Left renal cortex interstitium (tissue), 4 donors: ENCODE measurements at regions not wholly inside any gene's neighbourhood (a gene's known extent, or its start where the extent isn't known, plus 50 kb on each side); places are given as distances from the start of the nearest gene placed in this dataset.

Experiments used
- DNase-seq, 4 donors: peaks; one replicate each; pipeline ENCODE4 v3.0.0-alpha.2; 2013; ENCODE audit warnings: low read depth in 4 of 4, low spot score in 2 of 4, missing footprints in 1 of 4

DNA sequence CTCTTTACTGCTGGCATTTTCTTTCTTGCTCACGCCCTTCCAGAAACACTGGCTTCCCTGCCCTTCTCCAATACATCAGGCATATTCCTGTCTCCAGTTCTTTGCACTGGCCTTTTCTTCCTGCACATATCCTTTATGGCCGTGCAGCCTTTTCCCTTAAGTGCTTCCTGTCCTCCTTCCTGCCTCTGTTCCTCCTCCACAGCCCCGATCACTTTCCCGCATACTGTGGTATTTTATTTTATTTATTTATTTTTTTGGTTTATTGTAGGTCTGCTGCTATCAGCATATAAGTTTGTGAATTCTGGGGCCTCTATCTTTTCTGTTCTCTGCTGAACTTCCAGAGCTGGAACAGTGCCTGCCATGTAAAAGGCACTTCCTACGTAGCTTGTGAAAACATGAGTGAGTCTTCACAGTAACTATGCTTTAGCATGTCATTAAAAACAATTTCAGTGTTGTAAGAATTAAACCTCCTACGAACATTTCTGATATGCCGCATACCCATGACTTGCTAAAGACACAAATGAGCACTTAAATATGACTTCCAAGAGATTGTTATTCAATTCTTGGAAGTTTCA, 289.1 kb downstream of the TRIB2 start:
- DNase-seq = no peak

GRCh38 chr2:13006426-13006825, 289.7 kb downstream of the TRIB2 start:
- no peak for DNase-seq

DNA sequence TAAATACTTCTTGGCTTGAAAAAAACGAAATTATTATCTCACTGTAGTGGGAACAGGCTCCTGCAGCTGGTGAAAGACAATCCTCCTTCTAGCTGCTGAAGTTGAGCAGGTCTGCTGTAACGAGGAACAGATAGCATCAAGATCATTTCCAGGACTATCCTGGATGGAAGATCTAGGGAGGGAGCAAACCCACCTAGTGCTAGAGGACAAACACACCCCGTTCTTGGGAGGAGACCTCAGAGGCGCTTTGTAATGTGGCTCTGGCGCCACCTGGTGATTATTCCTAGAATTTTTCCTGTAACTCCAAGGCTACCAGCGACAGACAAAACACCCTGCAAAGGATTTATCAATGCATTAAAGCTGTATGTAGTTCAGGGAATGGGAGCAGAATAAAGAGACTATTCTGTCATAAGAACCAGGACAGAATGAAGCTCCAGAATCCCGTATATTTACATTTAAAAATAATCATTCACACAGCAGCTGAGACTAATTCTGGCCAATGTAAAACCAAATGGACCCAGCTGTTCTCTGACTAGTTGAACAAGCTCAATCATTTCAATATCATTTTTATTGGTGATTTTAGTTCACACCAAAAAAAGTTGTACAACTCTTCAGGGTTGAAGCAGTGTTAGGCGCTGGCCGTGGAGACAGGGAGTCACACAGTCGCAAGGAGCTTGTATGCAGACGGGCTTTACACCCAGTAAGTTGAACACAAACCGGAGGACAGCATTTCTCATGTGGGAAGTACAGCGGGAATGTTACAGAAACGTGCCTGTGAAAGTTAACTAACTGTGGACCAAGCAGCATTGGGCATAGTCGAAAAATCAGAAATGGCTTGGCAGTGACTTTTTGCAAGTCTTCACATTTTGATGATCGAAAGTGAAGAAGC, 290.3 kb downstream of the TRIB2 start:
- peak in 3 of 4 donors; percentile 75 to 85 (median 78) for DNase-seq

DNA sequence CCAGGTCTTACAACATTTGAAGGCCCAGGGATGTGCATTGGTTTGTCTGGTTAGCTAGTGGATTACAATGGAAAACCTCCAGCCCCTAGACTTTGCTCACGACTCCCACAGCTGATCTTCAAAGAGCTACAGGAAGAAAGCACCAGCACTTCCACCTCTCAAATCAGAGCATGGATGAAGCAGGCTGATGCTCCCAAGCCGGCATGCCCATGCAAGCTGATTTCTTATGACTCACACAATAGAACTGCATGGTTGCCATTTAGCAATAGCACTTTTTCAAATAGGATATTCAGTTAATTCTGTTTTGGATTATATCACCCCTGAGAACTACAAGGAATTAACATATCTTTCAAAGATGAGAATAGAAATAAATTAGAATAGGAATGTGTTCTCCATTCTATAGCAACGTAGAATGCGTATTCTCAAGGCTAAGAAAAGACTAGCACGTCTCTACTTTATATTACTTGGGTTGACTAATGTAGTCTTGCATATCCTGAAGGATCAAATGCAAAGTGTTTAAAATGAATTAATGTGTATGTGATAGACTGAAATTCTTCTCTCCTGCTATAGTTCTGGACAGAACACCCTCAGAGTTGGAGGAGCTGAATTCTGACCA, 292.4 kb downstream of the TRIB2 start:
- DNase-seq = no peak

- DNase-seq = no peak
Observed at GRCh38 chr2:13010283-13010682, 293.5 kb downstream of the TRIB2 start.

DNA sequence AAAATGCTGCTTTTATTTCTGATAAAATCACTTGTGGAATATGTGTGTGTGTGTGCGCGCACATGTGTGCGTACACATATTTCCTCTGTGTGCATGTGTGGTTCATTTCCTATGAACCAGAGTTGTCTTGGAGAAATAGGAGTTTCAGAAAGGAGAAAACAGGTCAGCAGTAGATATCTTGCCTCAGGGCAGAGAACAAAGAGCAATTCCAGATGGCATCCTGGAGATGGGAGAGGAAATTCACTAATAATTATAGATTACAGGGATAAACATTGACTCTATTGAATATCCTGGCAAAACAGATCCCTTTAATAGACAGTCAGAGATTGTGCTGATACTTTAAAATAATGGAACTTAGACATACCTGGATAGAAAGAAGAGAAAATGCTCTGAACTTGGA, 298.0 kb downstream of the TRIB2 start:
- no peak for DNase-seq

- no peak for DNase-seq
Observed at GRCh38 chr2:13015532-13016320, 299.0 kb downstream of the TRIB2 start.

- DNase-seq = no peak
Observed at GRCh38 chr2:13018490-13018889, 301.8 kb downstream of the TRIB2 start.

DNA sequence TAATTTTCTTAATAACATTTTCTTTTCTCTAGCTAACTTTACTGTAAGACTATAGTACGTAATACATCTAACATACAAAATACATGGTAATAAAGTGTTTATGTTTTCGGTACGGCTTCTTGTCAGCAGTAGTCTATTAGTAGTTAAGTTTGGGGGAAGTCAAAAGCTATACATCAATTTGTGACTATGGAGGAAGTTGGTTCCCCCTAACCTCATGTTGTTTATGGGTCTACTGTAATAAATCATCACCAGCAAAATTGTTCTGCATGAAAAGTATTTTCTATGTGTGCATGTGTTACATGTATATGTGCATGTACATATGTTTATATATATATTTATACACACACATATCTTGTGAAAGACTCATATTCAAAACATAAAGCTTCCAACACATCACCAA, 303.0 kb downstream of the TRIB2 start:
- DNase-seq = no peak

DNA sequence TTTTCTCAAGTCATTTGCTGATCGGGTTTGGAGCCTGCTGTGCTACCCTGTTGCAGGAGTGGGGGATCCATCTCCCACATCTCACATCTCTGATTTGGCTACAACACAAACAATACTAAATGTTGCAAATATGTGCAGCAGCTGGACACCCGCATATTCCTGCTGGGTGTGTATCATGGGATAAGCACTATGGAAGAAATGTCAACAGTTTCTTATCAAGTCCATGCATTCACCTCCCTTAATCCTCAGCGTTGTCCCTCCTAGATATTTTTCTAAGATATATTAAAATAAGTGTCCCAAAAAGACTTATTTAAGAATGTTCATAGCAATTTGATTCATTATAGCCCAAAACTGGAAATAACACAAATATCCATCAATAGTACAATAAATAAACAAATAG, 303.7 kb downstream of the TRIB2 start:
- DNase-seq = no peak

DNA sequence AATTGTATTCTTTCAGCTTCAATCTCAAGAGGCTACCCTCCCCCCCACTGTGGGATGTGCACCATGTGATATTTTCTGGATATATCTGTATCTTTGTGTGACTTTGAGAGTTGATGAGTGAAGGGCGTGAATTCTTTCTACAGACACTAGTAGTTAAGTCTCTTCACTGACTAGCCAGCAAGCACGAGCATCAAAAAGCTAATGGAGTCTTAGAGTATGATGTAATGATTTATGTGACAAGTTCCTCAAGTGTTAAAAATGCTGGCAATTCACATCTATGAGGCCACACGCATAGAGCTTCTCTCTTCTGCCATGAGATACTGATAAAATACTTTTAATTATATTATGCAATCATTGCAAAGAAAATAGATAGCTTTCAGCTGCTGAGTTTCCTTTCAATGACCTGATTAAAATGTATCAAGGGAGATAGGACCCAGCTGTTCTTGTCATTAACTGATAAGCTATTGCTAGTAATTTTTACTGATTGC, 304.8 kb downstream of the TRIB2 start:
- peak in 1 of 4 donors; percentile 24 for DNase-seq

- DNase-seq = no peak
Observed at GRCh38 chr2:13030606-13031005, 313.9 kb downstream of the TRIB2 start.

- no peak for DNase-seq
Observed at GRCh38 chr2:13034861-13035260, 318.1 kb downstream of the TRIB2 start.

DNA sequence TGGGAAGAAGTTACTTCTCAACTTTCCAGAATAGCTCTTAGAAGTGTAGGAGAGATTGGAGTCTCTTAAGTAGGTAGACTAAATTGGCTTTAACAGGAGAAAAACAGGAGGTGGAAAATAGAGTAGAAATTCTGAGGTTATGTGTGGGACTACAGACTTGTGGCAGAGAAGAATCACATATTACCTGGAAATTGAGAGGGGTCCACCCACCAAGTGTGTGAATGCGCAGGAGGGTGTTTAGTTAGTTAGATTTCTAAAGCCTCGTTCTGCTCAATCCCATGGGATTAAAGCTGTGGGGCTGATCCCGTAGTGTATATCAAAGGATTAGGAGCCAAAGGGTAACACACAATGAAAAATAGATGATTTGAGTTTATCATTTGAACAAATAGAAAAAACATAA, 319.1 kb downstream of the TRIB2 start:
- DNase-seq = no peak

DNA sequence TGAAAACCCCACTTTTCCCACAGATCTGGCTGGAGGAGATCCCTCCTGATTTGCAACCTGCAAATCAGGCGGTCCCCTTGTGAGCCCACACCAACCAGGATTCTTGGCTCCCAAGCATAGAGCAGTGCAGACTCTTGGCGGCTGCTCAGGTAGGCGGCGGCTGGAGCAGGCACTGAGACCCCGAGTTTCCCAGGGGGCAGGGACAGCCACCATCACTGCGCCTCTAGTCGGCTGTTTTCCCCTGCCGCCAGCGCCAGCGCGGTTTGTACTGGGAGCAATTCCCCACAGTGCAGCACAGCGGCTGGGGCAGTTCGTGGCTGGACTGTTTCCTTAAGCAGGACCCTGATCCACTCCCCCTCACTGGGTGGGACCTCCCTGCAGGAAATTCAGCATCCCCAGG, 323.3 kb downstream of the TRIB2 start:
- no peak for DNase-seq

GRCh38 chr2:13046557-13047165, 329.9 kb downstream of the TRIB2 start:
- DNase-seq = no peak

- DNase-seq = no peak
Observed at GRCh38 chr2:13050764-13051163, 334.0 kb downstream of the TRIB2 start.

- DNase-seq = no peak
Observed at GRCh38 chr2:13052547-13052946, 335.8 kb downstream of the TRIB2 start.

DNA sequence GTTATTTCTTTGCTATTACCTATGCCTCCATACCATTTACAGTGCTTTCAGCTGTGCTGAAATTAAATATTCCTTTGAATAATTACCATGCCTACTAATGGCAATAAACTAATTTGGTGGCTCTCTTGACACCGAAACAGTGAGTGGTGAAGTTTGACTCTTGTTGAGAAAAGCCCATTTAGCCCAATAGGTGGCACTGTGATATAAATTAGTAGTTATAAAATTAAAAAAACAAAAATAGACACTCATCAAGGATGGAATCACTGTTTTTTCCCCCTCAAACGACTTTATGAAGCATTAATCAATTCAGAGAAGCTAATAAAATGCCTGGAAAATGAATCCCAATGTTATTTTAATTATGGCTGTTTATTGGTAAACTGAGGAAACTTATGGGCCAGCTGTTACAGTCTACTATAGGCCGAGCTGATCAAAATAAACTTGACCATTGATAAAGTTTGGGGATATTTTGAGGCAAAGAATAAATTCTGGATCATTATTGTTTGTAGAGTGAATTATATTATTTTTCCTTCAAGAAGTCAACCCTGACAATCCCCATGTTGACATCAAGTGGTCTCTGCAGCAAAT, 339.6 kb downstream of the TRIB2 start:
- no peak for DNase-seq

- DNase-seq = no peak
Observed at GRCh38 chr2:13057671-13058070, 340.9 kb downstream of the TRIB2 start.
